22Rv1 (cell line): ENCODE measurements at regions not wholly inside any gene's neighbourhood (a gene's known extent, or its start where the extent isn't known, plus 50 kb on each side); places are given as distances from the start of the nearest gene placed in this dataset.

Experiments
- CTCF ChIP-seq: fragments of 450-650 bp; IDR thresholded peaks from 2 replicates; pipeline ENCODE4 v1.5.1; 2017; ENCODE audit warnings: mild to moderate bottlenecking
- ZFX ChIP-seq: fragments of 450-650 bp; IDR thresholded peaks from 2 replicates; pipeline ENCODE4 v1.6.1; 2017; ENCODE audit warnings: antibody characterized with exemption, borderline replicate concordance

GRCh38 chr7:42587806-42588205 lies 324.1 kb downstream of the C7orf25 start:
- TF ChIP-seq CTCF, result no peak
- no peak for TF ChIP-seq ZFX
